ENCODE measurements at regions not wholly inside any gene's neighbourhood (a gene's known extent, or its start where the extent isn't known, plus 50 kb on each side); places are given as distances from the start of the nearest gene placed in this dataset.

GRCh38 chr12:111226680-111227079 is 142.2 kb downstream of the PHETA1 start:
- TF ChIP-seq CTCF (conservative IDR thresholded peaks at IDR 0.05): no peak
- TF ChIP-seq ZFX (IDR thresholded peaks at IDR 0.05): no peak
